ENCODE measurements at regions not wholly inside any gene's neighbourhood (a gene's known extent, or its start where the extent isn't known, plus 50 kb on each side); places are given as distances from the start of the nearest gene placed in this dataset.

GRCh38 chr11:130720232-130721022, 195.9 kb downstream of the SNX19 start:
- TF ChIP-seq CTCF (IDR thresholded peaks at IDR 0.05 in 4 of 5, conservative IDR thresholded peaks at IDR 0.05 in 1 of 5): no peak
- no peak for TF ChIP-seq POLR2A (IDR thresholded peaks at IDR 0.05)

All from gastrocnemius medialis (tissue), 4 donors.